SK-N-SH (cell line): ENCODE measurements at regions not wholly inside any gene's neighbourhood (a gene's known extent, or its start where the extent isn't known, plus 50 kb on each side); places are given as distances from the start of the nearest gene placed in this dataset.

Experiments used
- CTCF ChIP-seq: fragments of 200-600 bp; sonication (generic); IDR thresholded peaks from 2 replicates; pipeline ENCODE4 v1.6.1; 2017; ENCODE audit warnings: antibody characterized with exemption, mild to moderate bottlenecking, moderate library complexity
- EZH2phosphoT487 ChIP-seq: fragments of 200-600 bp; sonication (generic); IDR thresholded peaks from 2 replicates; pipeline ENCODE4 v1.6.1; 2017; ENCODE audit warnings: low read depth, mixed run types, mild to moderate bottlenecking, antibody characterized with exemption, moderate library complexity, borderline replicate concordance
- GABPA ChIP-seq: IDR thresholded peaks from 2 replicates; pipeline ENCODE4 v1.4.0; 2012; ENCODE audit warnings: low read depth, mild to moderate bottlenecking
- REST ChIP-seq: IDR thresholded peaks from 2 replicates; pipeline ENCODE4 v1.6.1; 2012; ENCODE audit warnings: mild to moderate bottlenecking, low read depth, low read length, moderate library complexity
- USF2 ChIP-seq: fragments of 150-350 bp; IDR thresholded peaks from 2 replicates; pipeline ENCODE4 v1.6.1; 2017; ENCODE audit warnings: antibody characterized with exemption, low read length, low read depth, borderline replicate concordance

- no peak for TF ChIP-seq EZH2phosphoT487
- no peak for TF ChIP-seq REST
- TF ChIP-seq USF2 = no peak
- no peak for TF ChIP-seq GABPA
- TF ChIP-seq CTCF = no peak
These were observed 762.5 kb downstream of the SORCS1 start for GRCh38 chr10:106401967-106402366.
